Astrocyte of the cerebellum (primary cell): ENCODE measurements at regions not wholly inside any gene's neighbourhood (a gene's known extent, or its start where the extent isn't known, plus 50 kb on each side); places are given as distances from the start of the nearest gene placed in this dataset.

Source experiments
- DNase-seq: peaks from one replicate; pipeline ENCODE4 v3.0.0-alpha.2; 2011; ENCODE audit warnings: low read depth
- H3K4me3 ChIP-seq: 2 replicates; pipeline ENCODE4 v1.5.1; 2011; ENCODE audit warnings: mild to moderate bottlenecking, low read depth, low read length, moderate library complexity
- in situ Hi-C: cut with HindIII; loops from 2 replicates; pipeline ENCODE4 v1.10.0; 2017; ENCODE audit warnings: low sequenced_read_pairs
- TF ChIP-seq, protein P1 (sequence below): IDR thresholded peaks from 2 replicates; pipeline ENCODE4 v1.5.1; 2012; ENCODE audit warnings: low read length, low read depth, moderate library complexity, mild to moderate bottlenecking; ENCODE audit errors: missing control alignments

DNA sequence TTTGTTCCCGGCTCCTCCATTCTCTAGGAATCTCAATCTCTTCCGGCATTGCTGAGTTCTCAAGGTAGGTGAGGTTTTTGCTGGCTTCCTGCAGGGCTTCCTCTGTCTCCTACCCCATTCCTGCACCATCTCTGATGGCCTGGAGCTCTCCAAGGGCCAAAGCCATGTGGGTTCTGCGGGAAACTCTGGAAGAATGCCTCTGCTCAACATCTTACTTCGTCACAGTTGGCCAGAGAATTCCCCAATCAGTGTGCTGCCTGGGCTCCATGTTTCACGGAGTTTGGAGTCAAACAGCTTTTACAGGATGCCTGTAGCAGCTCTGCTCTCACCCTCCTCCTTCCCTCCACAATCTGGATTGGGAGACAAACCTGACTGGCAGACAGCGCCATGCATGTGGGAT lies 253.9 kb upstream of the HES1 start:
- in situ Hi-C loops: no loop called here
- DNase-seq: no peak
- TF ChIP-seq, protein P1, sequence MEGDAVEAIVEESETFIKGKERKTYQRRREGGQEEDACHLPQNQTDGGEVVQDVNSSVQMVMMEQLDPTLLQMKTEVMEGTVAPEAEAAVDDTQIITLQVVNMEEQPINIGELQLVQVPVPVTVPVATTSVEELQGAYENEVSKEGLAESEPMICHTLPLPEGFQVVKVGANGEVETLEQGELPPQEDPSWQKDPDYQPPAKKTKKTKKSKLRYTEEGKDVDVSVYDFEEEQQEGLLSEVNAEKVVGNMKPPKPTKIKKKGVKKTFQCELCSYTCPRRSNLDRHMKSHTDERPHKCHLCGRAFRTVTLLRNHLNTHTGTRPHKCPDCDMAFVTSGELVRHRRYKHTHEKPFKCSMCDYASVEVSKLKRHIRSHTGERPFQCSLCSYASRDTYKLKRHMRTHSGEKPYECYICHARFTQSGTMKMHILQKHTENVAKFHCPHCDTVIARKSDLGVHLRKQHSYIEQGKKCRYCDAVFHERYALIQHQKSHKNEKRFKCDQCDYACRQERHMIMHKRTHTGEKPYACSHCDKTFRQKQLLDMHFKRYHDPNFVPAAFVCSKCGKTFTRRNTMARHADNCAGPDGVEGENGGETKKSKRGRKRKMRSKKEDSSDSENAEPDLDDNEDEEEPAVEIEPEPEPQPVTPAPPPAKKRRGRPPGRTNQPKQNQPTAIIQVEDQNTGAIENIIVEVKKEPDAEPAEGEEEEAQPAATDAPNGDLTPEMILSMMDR: no peak
- H3K4me3 ChIP-seq: no peak overlapping the region

DNA sequence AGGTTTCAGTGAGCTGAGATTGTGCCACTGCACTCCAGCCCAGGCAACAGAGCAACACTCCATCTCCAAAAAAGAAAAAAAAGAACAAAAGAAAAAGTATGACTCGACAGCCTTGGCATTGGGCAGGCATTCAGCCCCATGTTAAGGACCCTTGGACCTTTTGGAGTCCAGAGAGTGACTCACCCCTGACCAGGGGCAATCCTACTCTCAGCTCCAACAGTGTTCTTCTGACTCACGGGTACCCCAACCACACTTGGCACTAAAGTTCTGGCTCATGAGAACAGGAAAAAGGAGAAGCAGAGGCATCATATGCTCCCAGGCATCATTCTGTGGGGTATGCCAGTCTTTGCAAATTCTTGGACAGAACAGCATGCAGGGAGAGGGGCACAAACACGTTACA lies 252.4 kb upstream of the HES1 start:
- in situ Hi-C loops: no loop called here
- no peak for DNase-seq
- H3K4me3 ChIP-seq: no peak overlapping the region
- TF ChIP-seq, protein P1: no peak

DNA sequence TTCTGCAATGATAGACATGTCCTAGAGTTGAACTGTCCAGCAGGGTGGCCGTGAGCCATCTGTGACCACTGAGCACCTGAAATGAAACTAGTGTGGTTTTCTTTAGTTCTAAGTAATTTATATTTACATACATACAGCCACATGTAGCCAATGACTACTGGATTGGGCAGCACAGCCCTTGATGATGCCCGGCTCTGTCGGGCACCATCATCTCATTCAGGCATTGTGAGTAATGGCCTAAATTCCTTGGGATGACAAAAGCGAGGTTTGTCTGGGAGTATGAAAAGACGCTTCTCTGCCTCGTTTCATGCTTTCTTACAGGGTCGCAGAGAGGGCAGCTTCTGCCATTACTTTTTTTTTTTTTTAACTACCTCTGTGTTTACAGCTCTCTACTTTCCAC lies 251.9 kb upstream of the HES1 start:
- no peak overlapping the region for H3K4me3 ChIP-seq
- in situ Hi-C loops: no loop called here
- TF ChIP-seq, protein P1: no peak
- no peak for DNase-seq

DNA sequence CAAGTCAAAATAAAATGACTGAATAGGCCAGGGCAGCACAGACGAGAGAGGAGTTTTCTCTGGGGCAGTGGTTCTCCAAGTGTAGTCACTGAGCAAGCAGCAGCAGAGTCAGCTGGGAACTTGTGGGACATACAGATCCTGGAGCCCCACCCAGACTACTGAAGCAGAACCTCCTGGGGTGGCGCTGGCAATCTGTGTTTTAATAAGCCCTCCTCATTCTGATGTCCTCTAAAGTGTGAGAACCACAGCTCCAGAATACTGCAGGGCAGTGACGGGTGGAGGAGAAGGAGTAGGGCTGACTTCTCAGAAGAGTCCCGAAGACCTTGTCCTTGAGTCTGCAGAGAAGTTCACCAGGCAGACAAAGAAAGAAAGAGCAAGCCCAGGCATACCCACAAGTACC lies 251.3 kb upstream of the HES1 start:
- in situ Hi-C loops: no loop called here
- DNase-seq: no peak
- H3K4me3 ChIP-seq: no peak overlapping the region
- TF ChIP-seq, protein P1: no peak

DNA sequence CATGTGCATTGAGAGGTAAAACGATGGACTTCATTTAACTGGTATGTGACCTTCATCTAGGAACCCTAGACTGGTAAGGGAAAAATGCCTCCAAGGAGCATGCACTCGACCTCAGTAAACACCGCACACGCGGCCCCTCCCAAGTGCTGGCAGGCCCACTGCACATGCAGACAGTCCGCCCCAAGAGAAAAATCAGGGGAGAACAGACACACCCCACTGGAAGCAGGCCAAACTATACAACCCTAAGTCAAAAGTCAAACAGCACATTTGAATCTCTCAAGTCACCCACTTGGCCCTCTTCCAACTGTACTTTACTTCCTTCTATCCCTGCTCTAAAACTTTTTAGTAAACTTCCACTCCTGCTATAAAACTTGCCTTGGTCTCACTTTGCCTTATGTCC lies 250.1 kb upstream of the HES1 start:
- in situ Hi-C loops: no loop called here
- no peak overlapping the region for H3K4me3 ChIP-seq
- TF ChIP-seq, protein P1: no peak
- no peak for DNase-seq

DNA sequence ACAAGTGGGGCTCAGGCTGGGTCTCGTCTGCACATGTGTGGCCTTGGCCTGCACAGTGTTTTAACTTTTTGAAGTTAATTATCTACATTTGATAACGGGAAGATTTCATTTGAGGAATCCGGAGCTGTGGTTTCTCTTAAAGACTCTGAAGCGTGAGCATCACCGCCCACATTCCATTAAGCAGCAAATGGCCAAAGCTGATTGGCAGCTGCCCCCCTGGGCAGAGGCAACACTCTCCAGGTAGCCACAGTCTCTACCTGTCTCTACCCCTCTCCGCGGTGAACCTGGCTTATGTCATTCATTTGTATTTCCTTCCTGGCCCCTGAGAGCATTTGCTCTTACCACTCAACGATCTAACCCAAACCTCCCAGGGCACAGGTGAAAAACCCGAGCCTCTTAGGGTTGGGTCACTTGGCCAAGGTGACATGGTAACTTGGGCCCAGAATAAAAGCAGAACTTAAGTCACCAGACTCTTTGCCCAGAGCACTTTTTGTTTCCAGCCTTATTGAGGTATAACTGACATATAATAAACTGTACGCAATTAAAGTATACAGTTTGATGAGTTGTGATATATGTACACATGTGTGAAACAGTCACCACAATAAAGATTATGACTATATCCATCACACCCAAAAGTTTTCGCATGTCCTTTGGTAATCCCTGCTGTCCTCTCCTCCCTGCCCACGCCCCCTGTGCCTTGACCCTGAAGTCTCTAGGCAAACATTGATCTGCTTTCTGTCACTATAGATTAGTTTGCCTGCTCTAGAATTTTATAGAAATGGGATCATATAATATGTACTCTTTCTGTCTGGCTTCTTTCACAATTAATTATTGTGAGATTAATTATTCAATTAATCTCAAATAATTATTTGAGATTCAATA lies 245.7 kb upstream of the HES1 start:
- TF ChIP-seq, protein P1: no peak

More for the DNA sequence above, 245.7 kb upstream of the HES1 start:
- no peak for DNase-seq
- in situ Hi-C loops: no loop called here
- H3K4me3 ChIP-seq: no peak overlapping the region
